B cell (primary cell): ENCODE measurements at regions not wholly inside any gene's neighbourhood (a gene's known extent, or its start where the extent isn't known, plus 50 kb on each side); places are given as distances from the start of the nearest gene placed in this dataset.
A peak's percentile ranks its signal among the peaks of the same experiment; 100 is the strongest.

Experiments
- EZH2 ChIP-seq: IDR thresholded peaks from 2 replicates; pipeline ENCODE4 v1.6.1; 2012; ENCODE audit warnings: borderline replicate concordance, low read depth, mild to moderate bottlenecking, moderate library complexity, low read length; ENCODE audit not compliant: insufficient read depth, poor library complexity, severe bottlenecking
- TF ChIP-seq, protein P1 (sequence below): fragments of 200-600 bp; IDR thresholded peaks from one replicate; pipeline ENCODE4 v1.8.0; 2022; ENCODE audit warnings: antibody characterized with exemption, mild to moderate bottlenecking

DNA sequence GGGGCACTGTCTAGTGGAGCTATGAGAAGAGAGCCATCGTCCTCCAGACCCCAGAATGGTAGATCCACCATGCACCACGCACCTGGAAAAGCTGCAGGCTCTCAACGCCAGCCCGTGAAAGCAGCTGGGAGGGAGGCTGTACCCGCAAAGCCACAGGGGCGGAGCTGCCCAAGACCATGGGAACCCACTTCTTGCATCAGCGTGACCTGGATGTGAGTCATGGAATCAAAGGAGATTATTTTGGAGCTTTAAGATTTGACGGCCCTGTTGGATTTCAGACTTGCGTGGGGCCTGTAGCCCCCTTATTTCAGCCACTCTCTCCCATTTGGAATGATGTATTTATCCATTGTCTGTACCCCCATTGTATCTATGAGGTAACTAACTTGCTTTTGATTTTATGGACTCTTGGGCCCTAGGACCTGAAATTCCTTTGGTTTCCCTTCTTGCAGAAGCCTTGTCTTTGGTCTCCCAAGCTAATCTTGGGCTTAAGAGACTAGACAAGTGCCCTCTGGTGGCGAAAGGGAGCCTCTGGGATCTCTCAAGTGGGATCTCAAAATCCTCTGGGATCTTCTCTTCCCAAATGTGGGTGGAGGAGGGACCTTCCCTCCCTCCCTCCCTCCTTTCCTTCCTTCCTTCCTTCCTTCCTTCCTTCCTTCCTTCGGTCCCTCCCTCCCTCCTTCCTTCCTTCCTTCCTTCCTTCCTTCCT, 58.2 kb upstream of the HAPSTR1 start:
- TF ChIP-seq, protein P1, sequence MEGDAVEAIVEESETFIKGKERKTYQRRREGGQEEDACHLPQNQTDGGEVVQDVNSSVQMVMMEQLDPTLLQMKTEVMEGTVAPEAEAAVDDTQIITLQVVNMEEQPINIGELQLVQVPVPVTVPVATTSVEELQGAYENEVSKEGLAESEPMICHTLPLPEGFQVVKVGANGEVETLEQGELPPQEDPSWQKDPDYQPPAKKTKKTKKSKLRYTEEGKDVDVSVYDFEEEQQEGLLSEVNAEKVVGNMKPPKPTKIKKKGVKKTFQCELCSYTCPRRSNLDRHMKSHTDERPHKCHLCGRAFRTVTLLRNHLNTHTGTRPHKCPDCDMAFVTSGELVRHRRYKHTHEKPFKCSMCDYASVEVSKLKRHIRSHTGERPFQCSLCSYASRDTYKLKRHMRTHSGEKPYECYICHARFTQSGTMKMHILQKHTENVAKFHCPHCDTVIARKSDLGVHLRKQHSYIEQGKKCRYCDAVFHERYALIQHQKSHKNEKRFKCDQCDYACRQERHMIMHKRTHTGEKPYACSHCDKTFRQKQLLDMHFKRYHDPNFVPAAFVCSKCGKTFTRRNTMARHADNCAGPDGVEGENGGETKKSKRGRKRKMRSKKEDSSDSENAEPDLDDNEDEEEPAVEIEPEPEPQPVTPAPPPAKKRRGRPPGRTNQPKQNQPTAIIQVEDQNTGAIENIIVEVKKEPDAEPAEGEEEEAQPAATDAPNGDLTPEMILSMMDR = peak; percentile 20
- no peak for TF ChIP-seq EZH2
